ENCODE measurements at regions not wholly inside any gene's neighbourhood (a gene's known extent, or its start where the extent isn't known, plus 50 kb on each side); places are given as distances from the start of the nearest gene placed in this dataset.

DNA sequence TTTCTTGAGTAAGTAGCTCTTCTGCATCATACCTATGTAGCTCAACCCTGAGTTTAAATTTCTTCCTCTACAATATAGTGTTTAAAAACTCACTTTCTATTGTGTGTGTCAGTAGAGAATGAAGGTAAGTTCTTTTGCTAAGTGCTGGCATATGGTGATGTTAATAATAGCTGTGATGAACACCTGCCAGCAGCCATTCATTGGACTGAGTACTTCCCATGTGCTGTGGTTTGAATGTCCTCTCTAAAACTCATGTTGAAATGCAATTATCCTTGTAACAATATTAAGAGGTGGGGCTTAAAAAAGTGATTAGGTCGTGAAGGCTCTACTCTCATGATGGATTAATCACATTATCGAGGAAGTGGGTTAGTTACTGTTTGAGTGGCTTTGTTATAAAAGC is 645.2 kb upstream of the RGMB start:
- TF ChIP-seq TAF1 (IDR thresholded peaks at IDR 0.05; ENCODE audit: borderline replicate concordance, insufficient read depth, low read length) = no peak

DNA sequence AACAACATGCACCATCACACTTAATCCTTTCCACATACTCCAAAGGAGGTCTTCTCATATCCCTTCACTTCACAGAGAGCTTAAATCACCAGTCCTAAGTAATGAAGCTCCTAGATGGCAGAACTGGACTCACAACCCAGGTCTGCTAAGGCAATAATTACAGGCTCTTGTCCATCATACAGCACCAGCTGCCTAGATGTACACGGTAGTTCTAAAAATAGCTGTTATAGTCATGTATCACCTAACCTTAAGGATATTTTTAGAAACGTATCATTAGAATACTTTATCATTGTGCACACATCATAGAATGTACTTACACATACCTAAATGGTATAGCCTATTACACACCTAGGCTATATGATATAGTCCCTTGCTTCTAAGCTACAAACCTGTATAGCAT is 644.6 kb upstream of the RGMB start:
- no peak for TF ChIP-seq POLR2AphosphoS5 (IDR thresholded peaks at IDR 0.05; ENCODE audit: low read depth, low read length)

DNA sequence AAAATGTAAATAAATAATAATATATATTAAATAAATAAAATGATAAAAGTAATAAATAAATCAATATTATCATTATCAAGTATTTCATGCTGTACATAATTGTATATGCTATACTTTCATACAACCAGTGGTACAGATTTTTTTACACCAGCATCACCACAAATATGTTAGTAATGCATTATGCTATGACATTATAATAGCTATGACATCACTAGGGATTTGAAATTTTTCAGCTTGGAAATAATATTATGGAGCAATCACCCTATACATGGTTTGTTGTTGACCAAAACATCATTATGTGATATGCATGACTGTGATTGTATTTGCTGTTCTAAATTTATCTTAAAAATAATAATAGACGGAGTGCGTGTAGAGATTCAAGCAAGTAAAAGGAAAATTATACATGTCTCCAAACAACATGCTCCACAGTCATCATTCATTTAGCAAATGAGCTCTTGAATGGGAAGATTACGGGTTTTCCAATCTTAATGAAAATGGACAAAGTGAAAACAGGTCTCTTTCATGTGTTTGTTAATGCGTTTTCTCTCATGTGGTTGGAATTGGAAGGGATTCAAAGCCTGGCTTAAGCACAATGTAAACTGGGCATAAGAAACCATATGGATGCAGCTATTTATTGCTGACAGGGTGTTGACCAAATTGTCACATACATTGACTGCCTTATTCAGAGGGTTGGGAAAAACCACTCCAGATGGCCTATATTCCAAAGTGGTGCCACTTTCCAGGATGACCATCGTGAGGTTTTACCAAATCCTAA is 643.0 kb upstream of the RGMB start:
- no peak for TF ChIP-seq SIN3A (IDR thresholded peaks at IDR 0.05; ENCODE audit: borderline replicate concordance, insufficient read depth, low read length)
- no peak for TF ChIP-seq FOXP2 (optimal IDR thresholded peaks at IDR 0.05; ENCODE audit: borderline replicate concordance, extremely low read depth, extremely low read length, insufficient read depth)
- no peak for TF ChIP-seq TAF1 (IDR thresholded peaks at IDR 0.05; ENCODE audit: borderline replicate concordance, insufficient read depth, low read length)
- TF ChIP-seq POLR2AphosphoS5 (IDR thresholded peaks at IDR 0.05; ENCODE audit: low read depth, low read length) = no peak
- TF ChIP-seq, protein P1, sequence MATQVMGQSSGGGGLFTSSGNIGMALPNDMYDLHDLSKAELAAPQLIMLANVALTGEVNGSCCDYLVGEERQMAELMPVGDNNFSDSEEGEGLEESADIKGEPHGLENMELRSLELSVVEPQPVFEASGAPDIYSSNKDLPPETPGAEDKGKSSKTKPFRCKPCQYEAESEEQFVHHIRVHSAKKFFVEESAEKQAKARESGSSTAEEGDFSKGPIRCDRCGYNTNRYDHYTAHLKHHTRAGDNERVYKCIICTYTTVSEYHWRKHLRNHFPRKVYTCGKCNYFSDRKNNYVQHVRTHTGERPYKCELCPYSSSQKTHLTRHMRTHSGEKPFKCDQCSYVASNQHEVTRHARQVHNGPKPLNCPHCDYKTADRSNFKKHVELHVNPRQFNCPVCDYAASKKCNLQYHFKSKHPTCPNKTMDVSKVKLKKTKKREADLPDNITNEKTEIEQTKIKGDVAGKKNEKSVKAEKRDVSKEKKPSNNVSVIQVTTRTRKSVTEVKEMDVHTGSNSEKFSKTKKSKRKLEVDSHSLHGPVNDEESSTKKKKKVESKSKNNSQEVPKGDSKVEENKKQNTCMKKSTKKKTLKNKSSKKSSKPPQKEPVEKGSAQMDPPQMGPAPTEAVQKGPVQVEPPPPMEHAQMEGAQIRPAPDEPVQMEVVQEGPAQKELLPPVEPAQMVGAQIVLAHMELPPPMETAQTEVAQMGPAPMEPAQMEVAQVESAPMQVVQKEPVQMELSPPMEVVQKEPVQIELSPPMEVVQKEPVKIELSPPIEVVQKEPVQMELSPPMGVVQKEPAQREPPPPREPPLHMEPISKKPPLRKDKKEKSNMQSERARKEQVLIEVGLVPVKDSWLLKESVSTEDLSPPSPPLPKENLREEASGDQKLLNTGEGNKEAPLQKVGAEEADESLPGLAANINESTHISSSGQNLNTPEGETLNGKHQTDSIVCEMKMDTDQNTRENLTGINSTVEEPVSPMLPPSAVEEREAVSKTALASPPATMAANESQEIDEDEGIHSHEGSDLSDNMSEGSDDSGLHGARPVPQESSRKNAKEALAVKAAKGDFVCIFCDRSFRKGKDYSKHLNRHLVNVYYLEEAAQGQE (IDR thresholded peaks at IDR 0.05; ENCODE audit: insufficient read depth in 1 of 2, low read depth in 2 of 2, low read length in 2 of 2) = no peak

DNA sequence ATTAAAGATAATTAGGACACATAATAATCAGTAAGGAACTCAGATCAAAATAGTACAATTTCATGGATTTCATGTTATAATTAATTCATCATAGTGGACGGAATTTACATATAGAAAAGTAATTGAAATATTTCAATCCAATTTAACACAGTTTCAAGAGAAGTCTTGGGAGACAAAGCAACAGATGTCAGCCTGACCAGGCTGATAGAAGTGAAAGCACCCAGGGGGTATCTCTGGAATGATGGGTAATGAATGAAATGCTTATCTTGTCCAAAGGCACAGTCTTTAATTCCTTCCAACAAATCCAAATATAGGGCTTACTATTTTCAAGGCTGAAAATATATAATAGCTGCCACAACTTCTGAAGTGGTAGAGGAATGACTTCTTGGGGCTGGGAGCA is 629.3 kb upstream of the RGMB start:
- TF ChIP-seq POLR2AphosphoS5 (IDR thresholded peaks at IDR 0.05; ENCODE audit: low read depth, low read length) (no peak), FOXP2 (optimal IDR thresholded peaks at IDR 0.05; ENCODE audit: borderline replicate concordance, extremely low read depth, extremely low read length, insufficient read depth) (no peak), TAF1 (IDR thresholded peaks at IDR 0.05; ENCODE audit: borderline replicate concordance, insufficient read depth, low read length) (no peak), SIN3A (IDR thresholded peaks at IDR 0.05; ENCODE audit: borderline replicate concordance, insufficient read depth, low read length) (no peak)
- TF ChIP-seq, protein P1 (IDR thresholded peaks at IDR 0.05; ENCODE audit: insufficient read depth in 1 of 2, low read depth in 2 of 2, low read length in 2 of 2) = no peak

DNA sequence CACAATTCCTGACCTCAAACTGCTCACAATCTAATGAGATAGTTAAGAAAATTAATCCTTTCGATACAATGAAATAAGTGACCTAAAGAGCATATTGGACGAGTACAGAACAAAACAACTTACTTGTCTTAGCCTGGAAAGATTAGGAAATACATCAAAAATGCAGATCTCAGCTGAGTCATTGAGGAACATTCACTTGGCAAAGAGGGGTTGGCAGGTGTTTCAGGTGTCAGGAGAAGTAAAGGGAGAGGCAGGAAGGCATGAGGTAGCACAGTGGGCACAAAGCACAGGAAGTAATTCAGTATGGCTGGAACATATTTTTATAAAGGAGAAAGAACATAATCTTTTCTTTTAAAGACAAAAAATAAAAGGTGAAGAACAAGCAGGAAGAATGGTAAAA is 628.8 kb upstream of the RGMB start:
- TF ChIP-seq, protein P1 (IDR thresholded peaks at IDR 0.05; ENCODE audit: insufficient read depth in 1 of 2, low read depth in 2 of 2, low read length in 2 of 2) = no peak
- TF ChIP-seq SIN3A (IDR thresholded peaks at IDR 0.05; ENCODE audit: borderline replicate concordance, insufficient read depth, low read length) (no peak), TAF1 (IDR thresholded peaks at IDR 0.05; ENCODE audit: borderline replicate concordance, insufficient read depth, low read length) (no peak), FOXP2 (optimal IDR thresholded peaks at IDR 0.05; ENCODE audit: borderline replicate concordance, extremely low read depth, extremely low read length, insufficient read depth) (no peak), POLR2AphosphoS5 (IDR thresholded peaks at IDR 0.05; ENCODE audit: low read depth, low read length) (no peak)

DNA sequence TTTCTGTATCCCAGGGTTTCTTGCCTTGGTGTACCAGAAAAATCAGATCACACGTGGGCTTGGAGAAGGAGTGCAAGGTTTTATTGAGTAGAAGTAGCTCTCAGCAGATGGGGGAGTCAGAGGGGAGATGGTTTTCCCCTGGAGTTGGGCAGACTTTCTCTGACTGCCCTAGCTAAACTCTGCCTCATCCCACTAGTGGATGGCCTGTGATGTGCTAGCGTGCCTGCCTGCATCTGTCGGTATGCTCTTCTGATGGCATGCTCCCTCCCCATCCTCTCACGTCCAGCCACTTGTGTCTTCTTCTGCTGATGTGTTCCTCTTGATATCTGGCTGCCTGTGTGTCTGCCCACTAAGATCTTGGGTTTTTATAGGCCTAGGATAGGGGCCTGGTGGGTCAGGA is 616.1 kb upstream of the RGMB start:
- TF ChIP-seq, protein P1 (IDR thresholded peaks at IDR 0.05; ENCODE audit: insufficient read depth in 1 of 2, low read depth in 2 of 2, low read length in 2 of 2) = no peak
- TF ChIP-seq FOXP2 (optimal IDR thresholded peaks at IDR 0.05; ENCODE audit: borderline replicate concordance, extremely low read depth, extremely low read length, insufficient read depth) (no peak), SIN3A (IDR thresholded peaks at IDR 0.05; ENCODE audit: borderline replicate concordance, insufficient read depth, low read length) (no peak), POLR2AphosphoS5 (IDR thresholded peaks at IDR 0.05; ENCODE audit: low read depth, low read length) (no peak), TAF1 (IDR thresholded peaks at IDR 0.05; ENCODE audit: borderline replicate concordance, insufficient read depth, low read length) (no peak)
